ENCODE measurements at regions not wholly inside any gene's neighbourhood (a gene's known extent, or its start where the extent isn't known, plus 50 kb on each side); places are given as distances from the start of the nearest gene placed in this dataset.

- TF ChIP-seq EP300 (IDR thresholded peaks at IDR 0.05), result no peak
- TF ChIP-seq, protein P1, sequence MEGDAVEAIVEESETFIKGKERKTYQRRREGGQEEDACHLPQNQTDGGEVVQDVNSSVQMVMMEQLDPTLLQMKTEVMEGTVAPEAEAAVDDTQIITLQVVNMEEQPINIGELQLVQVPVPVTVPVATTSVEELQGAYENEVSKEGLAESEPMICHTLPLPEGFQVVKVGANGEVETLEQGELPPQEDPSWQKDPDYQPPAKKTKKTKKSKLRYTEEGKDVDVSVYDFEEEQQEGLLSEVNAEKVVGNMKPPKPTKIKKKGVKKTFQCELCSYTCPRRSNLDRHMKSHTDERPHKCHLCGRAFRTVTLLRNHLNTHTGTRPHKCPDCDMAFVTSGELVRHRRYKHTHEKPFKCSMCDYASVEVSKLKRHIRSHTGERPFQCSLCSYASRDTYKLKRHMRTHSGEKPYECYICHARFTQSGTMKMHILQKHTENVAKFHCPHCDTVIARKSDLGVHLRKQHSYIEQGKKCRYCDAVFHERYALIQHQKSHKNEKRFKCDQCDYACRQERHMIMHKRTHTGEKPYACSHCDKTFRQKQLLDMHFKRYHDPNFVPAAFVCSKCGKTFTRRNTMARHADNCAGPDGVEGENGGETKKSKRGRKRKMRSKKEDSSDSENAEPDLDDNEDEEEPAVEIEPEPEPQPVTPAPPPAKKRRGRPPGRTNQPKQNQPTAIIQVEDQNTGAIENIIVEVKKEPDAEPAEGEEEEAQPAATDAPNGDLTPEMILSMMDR (IDR thresholded peaks at IDR 0.05), result no peak
Measured at GRCh38 chr4:116953947-116954346, 131.4 kb downstream of the TRAM1L1 start.

All from suprapubic skin (tissue), 3 donors.